Astrocyte of the hippocampus (primary cell): ENCODE measurements at regions not wholly inside any gene's neighbourhood (a gene's known extent, or its start where the extent isn't known, plus 50 kb on each side); places are given as distances from the start of the nearest gene placed in this dataset.

ENCODE experiments used
- DNase-seq: peaks from one replicate; pipeline ENCODE4 v3.0.0; 2011; ENCODE audit warnings: low read depth, low spot score

- peak; percentile 31 for DNase-seq
Measured at GRCh38 chr18:76573325-76574025, 78.4 kb upstream of the ZNF516 start.

- no peak for DNase-seq
Measured at GRCh38 chr18:76572518-76573247, 77.6 kb upstream of the ZNF516 start.

- DNase-seq = no peak
Measured at GRCh38 chr18:76571689-76572088, 76.6 kb upstream of the ZNF516 start.

GRCh38 chr18:76570856-76571255, 75.8 kb upstream of the ZNF516 start:
- no peak for DNase-seq

GRCh38 chr18:76569644-76570419, 74.8 kb upstream of the ZNF516 start:
- no peak for DNase-seq

- DNase-seq = no peak
Measured at GRCh38 chr18:76568731-76569130, 73.7 kb upstream of the ZNF516 start.

- DNase-seq = no peak
Measured at GRCh38 chr18:76567835-76568445, 72.9 kb upstream of the ZNF516 start.

GRCh38 chr18:76566987-76567386, 71.9 kb upstream of the ZNF516 start:
- DNase-seq = no peak

GRCh38 chr18:76565238-76566173, 70.5 kb upstream of the ZNF516 start:
- peak; percentile 94 for DNase-seq

- DNase-seq = no peak
Measured at GRCh38 chr18:76564655-76565237, 69.7 kb upstream of the ZNF516 start.

GRCh38 chr18:76564117-76564516, 69.1 kb upstream of the ZNF516 start:
- DNase-seq = peak; percentile 60

GRCh38 chr18:76562286-76563122, 67.5 kb upstream of the ZNF516 start:
- no peak for DNase-seq

- peak; percentile 25 for DNase-seq
Measured at GRCh38 chr18:76558881-76559667, 64.0 kb upstream of the ZNF516 start.

GRCh38 chr18:76557026-76557575, 62.1 kb upstream of the ZNF516 start:
- DNase-seq = peak; percentile 26

GRCh38 chr18:76554547-76555222, 59.6 kb upstream of the ZNF516 start:
- no peak for DNase-seq

- no peak for DNase-seq
Measured at GRCh38 chr18:76553715-76554546, 58.9 kb upstream of the ZNF516 start.

- DNase-seq = no peak
Measured at GRCh38 chr18:76548541-76548940, 53.5 kb upstream of the ZNF516 start.
